Right ventricle myocardium superior (tissue), 1 donor: ENCODE measurements at regions not wholly inside any gene's neighbourhood (a gene's known extent, or its start where the extent isn't known, plus 50 kb on each side); places are given as distances from the start of the nearest gene placed in this dataset.
A peak's percentile ranks its signal among the peaks of the same experiment; 100 is the strongest.
"Not testable (repeated sequence)": the region's sequence is repeated elsewhere in the genome, so short reads cannot be mapped to it uniquely, and the experiment has no call there.

Experiments
- ATAC-seq: fragments of 200-7000 bp; cut with Tn5 transposase; one replicate; pipeline ENCODE4 v1.9.1; 2020; ENCODE audit warnings: mild to moderate bottlenecking; ENCODE audit not compliant: poor library complexity
- DNase-seq: peaks from one replicate; pipeline ENCODE4 v3.0.0-alpha.2; 2020
- intact Hi-C: fragments of 100-400 bp; cut with DNase I; formaldehyde crosslinking; loops from one replicate; pipeline ENCODE4 v1.11.2; 2022
- donor health status: DM: no; HTN: yes; CAD: no; lungs with severe emphysema.

DNA sequence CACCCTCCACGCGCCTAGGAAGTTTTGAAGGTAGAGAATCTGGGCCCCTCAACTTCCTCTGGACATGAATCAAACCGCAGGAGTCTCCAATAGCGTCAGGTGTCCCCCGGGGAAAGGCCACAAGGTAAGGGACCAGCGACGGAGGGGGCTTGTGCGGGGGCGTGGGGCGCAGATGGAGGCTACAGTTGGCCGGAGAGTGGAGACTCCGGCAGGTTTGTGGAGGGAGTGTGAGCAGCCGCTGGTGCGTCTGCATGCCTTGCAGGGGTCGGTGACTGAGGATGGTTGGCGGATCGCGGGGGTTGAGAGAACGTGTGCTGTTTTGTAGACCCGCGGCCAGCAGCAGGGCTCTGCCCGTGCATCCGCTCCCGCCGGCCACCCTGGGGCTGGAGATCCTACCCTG is 303.3 kb upstream of the DPP6 start:
- intact Hi-C loops, ATAC-seq, DNase-seq: not testable (repeated sequence)

DNA sequence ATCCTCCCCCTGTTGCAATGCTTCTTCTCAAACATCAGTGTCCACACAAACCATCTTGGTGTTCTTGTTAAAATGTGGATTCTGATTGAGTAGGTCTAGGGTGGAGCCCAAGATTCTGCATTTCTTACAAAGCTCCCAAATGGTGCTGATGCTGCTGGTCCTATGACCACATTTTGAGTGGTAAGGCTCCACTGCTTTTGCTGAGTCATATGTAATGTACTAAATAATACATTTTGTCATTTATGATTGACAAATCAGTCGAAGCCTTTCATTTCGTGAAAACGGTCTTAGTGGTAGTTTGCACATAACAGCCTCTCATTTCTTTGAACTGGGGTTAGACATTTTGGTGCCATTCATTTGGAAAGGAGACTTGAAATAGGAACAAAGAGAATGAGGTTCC is 286.3 kb upstream of the DPP6 start:
- intact Hi-C loops, ATAC-seq, DNase-seq: not testable (repeated sequence)

DNA sequence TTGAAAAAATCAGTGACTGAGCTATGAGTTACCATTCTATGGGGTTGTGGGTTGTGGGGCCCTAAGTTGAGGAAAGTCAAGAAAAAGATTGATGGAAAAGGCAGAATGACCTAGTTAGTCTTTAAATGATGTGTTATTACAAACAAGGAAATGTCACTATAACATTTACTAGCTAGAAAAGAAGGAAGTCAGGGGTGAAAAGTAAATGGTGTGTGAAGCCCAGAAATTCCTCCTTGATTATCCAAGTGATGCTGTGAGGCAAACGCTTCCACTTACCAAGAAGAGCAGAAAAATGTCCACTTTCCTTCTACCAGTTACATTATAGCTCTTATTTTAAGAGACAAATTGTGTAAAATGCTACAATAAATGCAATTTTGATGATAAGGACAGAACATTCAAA is 285.3 kb upstream of the DPP6 start:
- ATAC-seq, intact Hi-C loops, DNase-seq: not testable (repeated sequence)

DNA sequence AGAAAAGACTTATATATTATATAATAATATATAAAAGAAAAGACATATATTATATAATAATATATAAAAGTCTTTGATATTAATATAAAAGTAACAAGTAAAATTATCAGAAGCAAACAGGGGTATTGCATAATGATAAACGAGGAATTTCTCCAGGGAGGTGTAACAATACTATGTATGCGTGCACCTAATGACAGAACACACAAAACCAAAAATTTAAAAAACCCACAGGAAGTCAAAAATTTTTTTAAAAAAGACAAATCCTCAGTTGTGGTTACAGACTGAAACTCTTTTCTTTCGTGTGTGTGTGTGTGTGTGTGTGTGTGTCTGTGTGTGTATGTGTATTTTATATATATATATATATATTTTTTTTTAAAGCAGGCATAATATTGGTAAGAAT is 279.2 kb upstream of the DPP6 start:
- ATAC-seq (no peak), DNase-seq (no peak)
- intact Hi-C loops: no loop called here

DNA sequence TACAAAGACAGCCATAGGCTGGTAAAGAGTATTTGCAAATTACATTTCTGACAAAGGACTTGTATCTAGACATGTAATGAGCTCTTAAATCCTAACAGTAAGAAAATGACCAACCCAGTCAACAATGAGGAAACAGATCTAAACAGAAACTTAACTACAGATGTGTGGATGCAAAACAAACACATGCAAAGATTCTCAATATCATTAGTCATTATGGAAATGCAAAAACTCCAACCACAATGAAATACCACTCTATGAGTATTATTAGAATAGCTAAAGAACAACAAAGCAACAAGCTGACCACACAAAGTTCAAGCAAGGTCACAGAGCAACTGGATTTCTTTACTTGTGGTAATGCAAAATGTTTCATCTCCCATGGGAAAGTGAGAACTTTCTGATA is 275.3 kb upstream of the DPP6 start:
- ATAC-seq, DNase-seq, intact Hi-C loops: not testable (repeated sequence)

DNA sequence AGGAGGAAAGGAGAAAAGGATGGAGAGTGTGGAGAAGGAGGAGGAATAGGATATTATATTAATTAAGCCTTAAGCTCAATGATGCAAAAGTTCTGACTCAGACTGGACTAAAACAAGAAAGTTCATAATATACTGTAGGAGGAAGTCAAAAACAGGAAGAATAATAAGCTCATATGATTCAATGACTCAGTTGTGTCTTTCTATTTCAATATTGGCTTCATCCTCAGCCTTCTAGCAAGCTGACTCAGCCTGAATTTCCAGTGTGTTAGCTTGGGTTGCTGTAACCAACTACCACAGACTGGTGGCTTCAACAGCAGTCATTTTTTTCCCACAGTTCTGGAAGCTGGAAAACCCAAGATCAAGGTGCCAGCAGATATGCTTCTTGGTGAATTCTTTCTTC is 254.8 kb upstream of the DPP6 start:
- DNase-seq, intact Hi-C loops, ATAC-seq: not testable (repeated sequence)

DNA sequence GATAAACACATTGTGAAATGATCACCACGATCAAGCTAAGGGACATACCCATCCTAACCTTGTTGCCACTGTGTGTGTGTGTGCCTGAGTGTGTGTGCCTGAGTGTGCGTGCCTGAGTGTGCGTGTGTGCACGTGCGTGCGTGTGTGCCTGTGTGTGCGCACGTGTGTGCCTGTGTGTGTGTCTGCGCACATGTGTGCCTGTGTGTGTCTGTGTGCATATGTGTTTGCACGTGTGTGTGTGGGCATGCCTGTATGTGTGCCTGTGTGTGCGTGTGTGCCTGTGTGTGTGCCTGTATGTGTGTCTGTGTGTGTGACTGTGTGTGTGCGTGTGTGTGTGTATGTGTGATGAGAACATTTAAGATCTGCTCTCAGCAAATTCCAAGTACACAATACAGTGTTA is 244.1 kb upstream of the DPP6 start:
- ATAC-seq (no peak), DNase-seq (no peak)
- intact Hi-C loops: no loop called here

DNA sequence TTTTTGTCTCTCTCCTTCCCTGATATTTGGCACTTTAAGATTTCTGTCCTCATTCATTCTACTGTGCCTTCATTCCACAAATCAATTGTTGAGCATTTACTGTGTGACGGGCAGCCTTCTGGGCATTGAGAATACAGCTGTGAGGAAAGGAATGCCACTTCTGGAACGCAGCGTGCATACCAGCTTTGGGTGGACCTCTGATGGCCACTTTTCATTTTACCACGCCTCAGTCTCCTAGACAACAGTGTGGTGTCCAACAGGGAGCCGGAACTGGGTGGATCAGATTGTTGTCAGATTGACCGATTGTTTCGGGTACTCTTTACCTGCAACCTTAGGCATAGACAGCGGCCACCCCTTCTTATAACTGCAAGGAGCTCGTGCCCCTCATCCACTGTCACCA is 222.7 kb upstream of the DPP6 start:
- ATAC-seq (no peak), DNase-seq (no peak)
- intact Hi-C loops: no loop called here

DNA sequence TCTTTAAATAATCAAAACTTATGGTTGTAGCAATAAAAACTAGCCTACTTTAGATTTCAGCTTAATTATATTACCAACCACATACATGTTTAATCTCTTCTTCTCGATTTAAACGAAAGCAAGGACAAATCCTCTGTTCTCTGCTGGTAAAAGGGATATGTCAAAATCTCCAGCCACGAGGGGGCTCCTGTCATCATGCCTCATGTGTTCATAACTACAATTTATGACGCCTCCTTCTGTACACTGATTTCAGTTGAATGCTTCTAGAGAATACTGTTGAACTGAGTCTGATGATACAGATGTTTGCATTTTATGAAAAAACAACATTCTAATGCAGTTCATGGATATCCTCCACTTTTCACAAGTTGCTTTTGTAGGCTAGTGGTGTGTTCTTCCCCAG is 220.0 kb upstream of the DPP6 start:
- ATAC-seq (no peak), DNase-seq (no peak)
- intact Hi-C loops: no loop called here

DNA sequence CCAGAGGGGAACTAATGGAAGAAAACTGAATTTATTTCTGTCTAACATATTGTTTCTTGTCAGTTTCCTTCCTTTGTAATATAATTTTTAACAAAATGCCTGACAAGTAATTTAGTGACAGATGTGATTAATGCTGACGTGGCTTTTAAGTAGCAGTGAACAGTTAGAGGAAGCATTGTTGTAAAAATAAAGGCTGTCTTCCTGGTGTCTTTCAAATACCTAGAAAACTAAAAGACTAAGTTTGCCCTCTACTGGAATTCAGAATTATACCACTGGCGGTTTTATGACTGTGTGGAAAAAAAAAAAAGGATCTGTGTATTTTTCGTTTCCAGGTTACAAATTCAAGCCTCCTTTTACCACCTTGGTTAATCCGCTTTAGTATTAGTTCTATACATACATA is 217.1 kb upstream of the DPP6 start:
- DNase-seq: no peak
- intact Hi-C loops: no loop called here
- peak; percentile 39 for ATAC-seq

DNA sequence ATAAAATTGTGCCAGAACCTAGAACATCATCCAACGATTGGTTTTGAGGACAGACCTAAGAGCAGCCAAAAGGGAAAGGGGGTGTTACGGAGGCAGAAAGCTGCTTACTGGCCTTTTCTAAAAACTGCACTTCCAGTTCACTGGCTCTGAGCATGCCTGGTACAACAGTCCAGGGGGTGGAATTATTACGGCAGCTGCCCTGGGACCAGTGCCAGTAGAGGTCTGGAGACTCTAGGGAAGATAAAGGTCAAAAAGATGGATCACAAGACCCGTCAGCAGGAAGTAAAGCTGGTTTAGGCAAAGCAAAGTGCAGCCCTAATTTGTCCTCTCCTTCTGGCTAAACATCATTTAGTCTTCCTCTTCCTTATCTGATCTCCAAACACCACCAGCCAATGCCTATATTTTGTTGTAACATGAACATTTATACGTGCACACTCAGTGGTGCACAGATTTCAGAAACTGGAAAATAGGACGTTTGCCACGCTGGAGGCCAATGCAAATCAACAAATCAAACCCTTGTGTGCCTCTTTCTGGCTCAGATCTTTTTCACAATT is 216.4 kb upstream of the DPP6 start:
- ATAC-seq: no peak
- intact Hi-C loops: no loop called here
- no peak for DNase-seq

DNA sequence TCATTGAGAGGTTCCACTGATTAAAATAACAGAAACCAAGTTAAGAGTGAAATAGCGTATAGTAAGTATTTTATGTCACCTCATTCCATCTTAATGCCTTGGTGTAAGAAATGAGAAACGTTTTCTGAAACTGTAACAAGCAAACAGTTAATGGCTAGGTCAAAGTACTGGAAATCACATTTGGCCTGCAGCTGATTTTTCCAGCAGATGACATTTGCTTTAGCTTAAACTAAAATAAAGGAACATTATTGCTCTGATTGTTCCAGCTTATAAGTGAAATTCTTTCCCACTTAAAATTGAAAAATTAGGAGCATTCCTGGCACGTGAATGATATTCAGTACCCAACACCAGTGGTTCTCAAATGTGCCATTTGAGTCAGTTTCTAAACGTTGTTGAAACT is 213.6 kb upstream of the DPP6 start:
- intact Hi-C loops: no loop called here
- ATAC-seq (no peak), DNase-seq (no peak)

DNA sequence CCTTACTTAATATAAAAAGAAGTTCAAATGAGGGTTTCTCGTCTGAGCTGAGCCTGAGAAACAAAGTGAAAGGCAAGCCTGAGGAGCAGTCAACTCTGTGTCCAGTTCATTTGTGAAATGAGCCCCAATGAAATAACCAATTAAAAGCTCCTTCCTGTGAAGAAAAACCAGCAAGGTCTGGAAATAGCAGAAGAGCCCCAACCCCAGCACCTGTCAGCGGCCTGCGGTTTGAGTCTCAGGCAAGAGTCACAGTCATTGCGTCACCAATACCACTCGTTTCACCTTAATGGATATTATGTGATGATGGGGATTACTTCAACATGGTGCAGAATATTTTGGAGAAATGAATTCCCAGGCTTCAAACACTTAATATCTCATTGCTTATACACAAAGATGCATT is 211.3 kb upstream of the DPP6 start:
- ATAC-seq: no peak
- no peak for DNase-seq
- intact Hi-C loops: no loop called here

DNA sequence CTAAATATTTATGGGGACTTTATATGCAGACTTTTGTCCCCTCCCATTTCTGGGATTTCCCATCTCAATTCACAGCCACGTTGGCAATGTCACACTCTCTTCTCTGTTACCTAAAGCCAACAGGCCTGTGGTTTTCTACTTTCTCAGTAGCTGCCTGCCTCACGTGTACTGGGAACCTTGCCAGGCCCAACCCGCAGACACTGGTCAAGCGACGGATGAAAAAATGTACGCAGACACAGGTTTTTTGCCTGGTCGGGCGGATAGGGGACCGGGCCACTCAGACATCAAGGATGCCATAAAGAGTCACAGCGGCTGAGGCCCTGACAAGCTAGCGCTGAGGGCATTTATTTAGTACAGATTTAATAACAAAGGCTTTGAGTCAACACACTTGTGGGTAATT is 204.4 kb upstream of the DPP6 start:
- intact Hi-C loops: no loop called here
- DNase-seq (no peak), ATAC-seq (no peak)

DNA sequence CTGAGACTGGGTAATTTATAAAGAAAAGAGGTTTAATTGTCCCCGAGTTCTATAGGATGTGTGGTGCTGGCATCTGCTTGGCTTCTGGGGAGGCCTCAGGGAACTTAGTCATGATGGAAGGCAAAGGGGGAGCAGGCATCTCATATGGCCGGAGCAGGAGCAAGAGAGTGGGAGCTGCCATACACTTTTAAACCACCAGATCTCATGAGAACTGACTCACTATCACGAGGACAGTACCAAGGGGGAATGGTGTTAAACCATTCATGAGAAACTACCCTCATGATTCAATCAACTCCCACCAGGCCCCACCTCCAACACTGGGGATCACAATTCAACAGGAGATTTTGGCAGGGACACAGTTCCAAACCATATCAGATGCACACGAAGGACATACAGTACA is 199.9 kb upstream of the DPP6 start:
- DNase-seq: no peak
- no peak for ATAC-seq
- intact Hi-C loops: no loop called here

DNA sequence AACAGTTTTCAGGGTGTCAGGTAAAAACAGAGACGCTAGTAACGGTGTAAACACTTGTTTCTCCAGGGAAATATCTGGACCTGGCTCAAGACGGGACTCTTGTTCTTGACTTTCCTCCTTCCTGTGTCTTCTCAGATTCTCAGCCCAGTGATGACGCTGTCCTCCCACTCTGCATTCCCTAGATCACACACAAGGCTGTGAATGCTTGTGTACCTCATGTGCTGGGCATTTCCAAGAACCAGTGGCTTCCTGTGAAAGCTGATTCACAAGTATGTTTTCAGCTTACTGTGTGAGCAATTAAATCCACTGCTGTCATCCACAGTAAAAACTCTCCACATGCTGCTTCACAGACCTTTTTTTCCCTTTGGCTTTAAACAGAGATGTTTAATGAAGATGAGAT is 193.8 kb upstream of the DPP6 start:
- no peak for DNase-seq
- intact Hi-C loops: no loop called here
- ATAC-seq: no peak

DNA sequence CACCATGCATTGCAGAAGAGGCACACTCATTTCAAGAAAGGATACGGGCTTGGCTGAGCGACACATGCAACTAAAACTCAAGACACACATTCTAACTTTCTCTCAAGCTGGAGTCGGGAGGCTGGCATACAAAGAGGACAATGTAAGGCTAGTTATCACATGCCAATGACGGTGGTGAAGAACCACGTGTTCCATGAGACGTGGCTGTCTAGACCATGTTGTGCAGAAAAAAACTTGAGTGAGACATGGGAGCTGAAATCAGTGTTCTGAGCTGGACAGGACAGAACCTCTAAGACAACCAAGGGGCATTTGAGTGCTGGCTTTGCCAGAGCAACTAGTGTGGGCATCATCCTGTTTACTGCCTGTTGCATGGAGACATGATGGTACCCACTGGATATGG is 193.0 kb upstream of the DPP6 start:
- ATAC-seq (no peak), DNase-seq (no peak)
- intact Hi-C loops: no loop called here

DNA sequence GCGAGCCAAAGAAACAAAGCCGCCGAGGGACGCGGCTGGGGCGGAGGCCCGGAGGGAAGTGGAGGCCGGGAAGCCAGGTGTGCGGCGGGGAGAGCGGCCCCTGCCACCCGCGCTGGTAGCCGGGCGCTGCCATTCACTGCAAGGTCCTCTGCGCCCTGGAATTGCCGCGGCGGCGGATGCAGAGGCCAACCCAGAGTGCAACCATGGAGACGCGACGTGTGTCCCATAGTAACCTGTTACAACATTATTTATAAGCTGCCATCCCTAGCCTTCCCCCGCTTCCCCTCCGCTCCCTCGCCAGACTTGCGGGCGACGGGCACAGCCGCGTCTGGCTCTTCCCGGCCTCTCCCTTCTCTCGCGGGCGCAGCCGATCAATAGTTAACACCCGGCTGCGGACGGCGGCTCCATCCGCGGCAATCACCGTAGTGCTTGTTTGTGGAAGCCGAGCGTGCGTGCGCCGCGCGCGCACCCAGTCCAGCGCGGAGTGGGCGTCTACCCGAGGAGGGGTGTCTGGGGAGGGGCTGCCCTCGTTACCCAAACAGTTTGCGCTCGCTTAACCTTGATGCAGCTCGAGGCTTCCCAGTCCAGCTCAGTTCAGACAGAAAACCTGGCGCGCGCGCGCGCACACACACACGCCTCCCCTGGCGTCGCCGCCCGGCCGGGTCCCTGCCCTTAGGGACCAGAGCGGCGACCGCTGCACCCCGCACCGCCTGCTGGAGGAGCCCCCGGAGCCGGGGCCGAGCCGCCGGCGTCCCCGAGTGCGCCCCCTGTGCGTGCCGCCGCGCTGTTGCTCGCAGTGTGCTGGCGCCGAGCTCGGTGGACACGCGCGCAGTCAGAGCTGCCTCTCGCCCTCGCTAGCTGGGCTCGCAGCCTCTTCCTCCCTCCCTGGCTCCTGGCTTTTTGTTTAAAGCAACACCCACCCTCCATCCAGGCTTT is 165.4 kb upstream of the DPP6 start:
- intact Hi-C loops: no loop called here
- DNase-seq: no peak
- ATAC-seq: peak; percentile 59

DNA sequence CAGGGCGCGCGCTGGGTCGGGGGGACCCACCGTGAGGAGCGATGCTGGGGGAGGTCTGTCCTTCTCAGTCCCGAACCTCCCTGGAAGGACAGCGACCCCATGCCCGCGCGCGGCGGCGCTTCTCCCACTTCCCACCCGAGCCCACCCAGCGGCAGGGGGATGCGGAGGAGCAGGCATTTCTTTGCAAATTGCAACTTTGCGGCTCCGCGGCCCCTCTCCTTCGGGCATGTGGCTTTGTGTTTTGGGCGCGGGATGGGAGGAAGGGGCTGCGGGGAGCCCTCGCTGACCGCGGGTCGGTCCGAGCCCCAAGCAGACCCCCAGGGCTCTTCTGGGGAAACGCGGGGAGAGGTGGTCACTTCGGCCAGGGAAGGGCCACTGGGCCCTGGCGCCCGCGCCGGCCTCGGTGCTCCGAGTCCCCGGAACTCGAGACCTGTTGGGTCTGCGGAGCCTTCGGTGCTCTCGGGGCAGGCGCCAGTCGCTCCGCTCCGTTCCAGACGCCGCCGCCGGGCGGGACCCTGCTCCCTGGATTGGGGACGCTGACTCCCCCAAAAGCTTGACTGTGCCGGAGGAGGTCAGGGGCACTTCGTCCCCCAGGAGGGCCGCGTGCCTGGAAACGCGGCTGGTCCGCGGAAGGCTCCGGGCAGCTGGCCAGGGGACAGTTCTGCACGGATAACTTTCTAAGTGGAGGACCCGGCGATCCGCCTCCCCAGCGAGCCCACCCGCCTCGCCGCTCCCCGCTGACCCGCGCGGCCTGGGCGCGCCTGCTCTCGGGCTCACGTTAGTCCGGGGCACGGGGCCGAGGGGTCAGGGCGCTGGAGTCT is 164.2 kb upstream of the DPP6 start:
- intact Hi-C loops: no loop called here
- DNase-seq: no peak
- ATAC-seq: no peak

DNA sequence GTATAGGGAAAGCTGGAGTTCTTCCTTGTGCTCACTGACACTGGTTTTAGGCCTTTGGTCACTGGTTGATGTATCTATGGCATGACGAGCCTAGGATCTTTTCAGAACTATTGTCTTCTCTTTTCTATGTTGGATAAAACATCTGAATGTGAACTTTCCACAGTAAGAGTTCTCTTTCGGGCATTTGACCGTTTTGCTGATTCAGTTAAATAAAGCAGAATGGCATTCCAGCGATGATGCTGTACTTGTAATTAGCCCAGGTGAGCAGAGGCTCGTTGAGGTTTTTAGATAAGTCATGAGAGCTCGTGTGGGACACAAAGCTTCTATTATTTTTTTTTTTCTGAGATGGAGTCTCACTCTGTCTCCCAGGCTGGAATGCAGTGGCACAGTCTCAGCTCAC is 160.2 kb upstream of the DPP6 start:
- intact Hi-C loops: no loop called here
- DNase-seq (no peak), ATAC-seq (no peak)
